Suprapubic skin (tissue), 4 donors: ENCODE measurements at regions not wholly inside any gene's neighbourhood (a gene's known extent, or its start where the extent isn't known, plus 50 kb on each side); places are given as distances from the start of the nearest gene placed in this dataset.
"Not testable (repeated sequence)": the region's sequence is repeated elsewhere in the genome, so short reads cannot be mapped to it uniquely, and the experiment has no call there.

Source experiments
- DNase-seq, 2 donors: peaks; one replicate each; pipeline ENCODE4 v3.0.0-alpha.2; 2019; ENCODE audit warnings: low spot score in 2 of 2
- H3K27ac ChIP-seq: fragments of 200-600 bp; sonication (generic); one replicate; pipeline ENCODE4 v1.5.1; 2019
- H3K27me3 ChIP-seq: fragments of 200-600 bp; sonication (generic); one replicate; pipeline ENCODE4 v1.5.1; 2019
- H3K36me3 ChIP-seq: fragments of 200-600 bp; sonication (generic); one replicate; pipeline ENCODE4 v1.5.1; 2019
- H3K4me1 ChIP-seq: fragments of 200-600 bp; sonication (generic); one replicate; pipeline ENCODE4 v1.5.1; 2019
- H3K4me3 ChIP-seq: fragments of 200-600 bp; sonication (generic); one replicate; pipeline ENCODE4 v1.5.1; 2019; ENCODE audit warnings: mild to moderate bottlenecking
- H3K9me3 ChIP-seq: fragments of 200-600 bp; sonication (generic); one replicate; pipeline ENCODE4 v1.5.1; 2019
- WGBS: methylation state at CpG from one replicate; pipeline ENCODE4 v1.1.5; 2018; 5-methylcytosine and 5-hydroxymethylcytosine counted together

- WGBS, result 0% methylated on average over 1 of the region's 2 CpGs
- H3K27ac ChIP-seq, DNase-seq, H3K4me1 ChIP-seq, H3K27me3 ChIP-seq, H3K36me3 ChIP-seq, H3K9me3 ChIP-seq, H3K4me3 ChIP-seq: not testable (repeated sequence)
Measured at GRCh38 chr2:89231241-89231640, 539.8 kb downstream of the RPIA start.

- H3K4me1 ChIP-seq, H3K36me3 ChIP-seq, DNase-seq, H3K9me3 ChIP-seq, H3K4me3 ChIP-seq, H3K27me3 ChIP-seq, H3K27ac ChIP-seq: not testable (repeated sequence)
- 71% methylated on average over 2 of the region's 4 CpGs for WGBS
Measured at GRCh38 chr2:89233931-89234330, 542.5 kb downstream of the RPIA start.

- H3K27me3 ChIP-seq, H3K4me3 ChIP-seq, H3K27ac ChIP-seq, H3K4me1 ChIP-seq, H3K36me3 ChIP-seq, DNase-seq, H3K9me3 ChIP-seq: not testable (repeated sequence)
- no CpG with 5 or more reads among the region's 3 CpGs for WGBS
Measured at GRCh38 chr2:89234818-89235466, 543.5 kb downstream of the RPIA start.

- H3K4me3 ChIP-seq, H3K36me3 ChIP-seq, DNase-seq, H3K27me3 ChIP-seq, H3K4me1 ChIP-seq, H3K9me3 ChIP-seq, H3K27ac ChIP-seq: not testable (repeated sequence)
- no CpG with 5 or more reads among the region's 6 CpGs for WGBS
Measured at GRCh38 chr2:89236832-89237450, 545.5 kb downstream of the RPIA start.

- H3K27ac ChIP-seq, H3K27me3 ChIP-seq, H3K9me3 ChIP-seq, H3K4me1 ChIP-seq, H3K4me3 ChIP-seq, DNase-seq, H3K36me3 ChIP-seq: not testable (repeated sequence)
- no CpG with 5 or more reads among the region's 4 CpGs for WGBS
Measured at GRCh38 chr2:89237783-89238182, 546.3 kb downstream of the RPIA start.

GRCh38 chr2:89243114-89243700 lies 551.7 kb downstream of the RPIA start:
- H3K4me3 ChIP-seq, H3K36me3 ChIP-seq, DNase-seq, H3K4me1 ChIP-seq, H3K27ac ChIP-seq, H3K9me3 ChIP-seq, H3K27me3 ChIP-seq: not testable (repeated sequence)
- WGBS, result 38% methylated on average over 3 of the region's 4 CpGs

- not testable (repeated sequence) for DNase-seq, H3K36me3 ChIP-seq, H3K9me3 ChIP-seq, H3K4me1 ChIP-seq, H3K27ac ChIP-seq, H3K4me3 ChIP-seq, H3K27me3 ChIP-seq
Measured at GRCh38 chr2:89244407-89244806, 552.9 kb downstream of the RPIA start.

GRCh38 chr2:89245478-89245877 lies 554.0 kb downstream of the RPIA start:
- H3K4me1 ChIP-seq, H3K9me3 ChIP-seq, H3K27ac ChIP-seq, H3K27me3 ChIP-seq, H3K4me3 ChIP-seq, DNase-seq, H3K36me3 ChIP-seq: not testable (repeated sequence)
- 73% methylated on average over 1 of the region's 1 CpG for WGBS

GRCh38 chr2:89246027-89246426 lies 554.6 kb downstream of the RPIA start:
- not testable (repeated sequence) for DNase-seq

GRCh38 chr2:89246620-89247019 lies 555.1 kb downstream of the RPIA start:
- not testable (repeated sequence) for H3K4me1 ChIP-seq, H3K36me3 ChIP-seq, H3K4me3 ChIP-seq, H3K9me3 ChIP-seq, DNase-seq, H3K27me3 ChIP-seq, H3K27ac ChIP-seq
- 50% methylated on average over 2 of the region's 2 CpGs for WGBS

More at GRCh38 chr2:89246027-89246426, 554.6 kb downstream of the RPIA start:
- H3K4me1 ChIP-seq, H3K9me3 ChIP-seq, H3K27ac ChIP-seq, H3K36me3 ChIP-seq, H3K27me3 ChIP-seq, H3K4me3 ChIP-seq: not testable (repeated sequence)
- WGBS, result 71% methylated on average over 2 of the region's 4 CpGs

GRCh38 chr2:89255013-89255412 lies 563.5 kb downstream of the RPIA start:
- not testable (repeated sequence) for H3K36me3 ChIP-seq, DNase-seq, H3K27ac ChIP-seq, H3K4me1 ChIP-seq, H3K27me3 ChIP-seq, H3K4me3 ChIP-seq, H3K9me3 ChIP-seq
- 88% methylated on average over 3 of the region's 3 CpGs for WGBS

GRCh38 chr2:89273443-89273842 lies 582.0 kb downstream of the RPIA start:
- H3K36me3 ChIP-seq, H3K4me3 ChIP-seq, DNase-seq, H3K27me3 ChIP-seq, H3K4me1 ChIP-seq, H3K9me3 ChIP-seq, H3K27ac ChIP-seq: not testable (repeated sequence)
- no CpG with 5 or more reads among the region's 4 CpGs for WGBS

- not testable (repeated sequence) for DNase-seq, H3K27ac ChIP-seq, H3K27me3 ChIP-seq, H3K36me3 ChIP-seq, H3K4me1 ChIP-seq, H3K9me3 ChIP-seq, H3K4me3 ChIP-seq
- WGBS, result no CpG with 5 or more reads among the region's 3 CpGs
Measured at GRCh38 chr2:89280536-89280935, 589.1 kb downstream of the RPIA start.

- WGBS, result no CpG with 5 or more reads among the region's 8 CpGs
Measured at GRCh38 chr2:89286448-89287080, 595.1 kb downstream of the RPIA start.

More at GRCh38 chr2:89286448-89287080, 595.1 kb downstream of the RPIA start:
- not testable (repeated sequence) for H3K36me3 ChIP-seq, H3K27me3 ChIP-seq, H3K9me3 ChIP-seq, DNase-seq, H3K4me1 ChIP-seq, H3K27ac ChIP-seq, H3K4me3 ChIP-seq
